DOHH2 (cell line): ENCODE measurements at regions not wholly inside any gene's neighbourhood (a gene's known extent, or its start where the extent isn't known, plus 50 kb on each side); places are given as distances from the start of the nearest gene placed in this dataset.

Experiments used
- H3F3A ChIP-seq: fragments of 200-600 bp; sonication (generic), shearing (Covaris generic); 2 replicates; pipeline ENCODE4 v1.6.0; 2016; ENCODE audit warnings: antibody characterized with exemption, mild to moderate bottlenecking; ENCODE audit not compliant: control insufficient read depth, insufficient read depth
- H3K27ac ChIP-seq: fragments of 200-600 bp; sonication (generic); 2 replicates; pipeline ENCODE4 v1.5.1; 2014; ENCODE audit warnings: low read depth, mild to moderate bottlenecking, low read length, moderate library complexity
- H3K27me3 ChIP-seq: fragments of 200-600 bp; sonication (generic); 2 replicates; pipeline ENCODE4 v1.6.1; 2014; ENCODE audit warnings: mild to moderate bottlenecking, low read length, mixed read lengths; ENCODE audit not compliant: control insufficient read depth
- H3K36me3 ChIP-seq: fragments of 200-600 bp; sonication (generic); 2 replicates; pipeline ENCODE4 v1.6.1; 2014; ENCODE audit warnings: mild to moderate bottlenecking, low read length, moderate library complexity, mixed read lengths; ENCODE audit not compliant: control insufficient read depth
- H3K4me1 ChIP-seq: fragments of 200-600 bp; sonication (generic); 2 replicates; pipeline ENCODE4 v1.6.1; 2014; ENCODE audit warnings: mild to moderate bottlenecking, low read length, mixed read lengths; ENCODE audit not compliant: control insufficient read depth
- H3K4me2 ChIP-seq: fragments of 200-600 bp; sonication (generic); 2 replicates; pipeline ENCODE4 v1.6.0; 2014; ENCODE audit warnings: mild to moderate bottlenecking, low read length, moderate library complexity
- H3K4me3 ChIP-seq: fragments of 200-600 bp; sonication (generic); 2 replicates; pipeline ENCODE4 v1.5.1; 2014; ENCODE audit warnings: mild to moderate bottlenecking, low read length, mixed read lengths
- H3K79me2 ChIP-seq: fragments of 200-600 bp; sonication (generic); 2 replicates; pipeline ENCODE4 v1.6.1; 2014; ENCODE audit warnings: mild to moderate bottlenecking, low read length, mixed read lengths; ENCODE audit not compliant: control insufficient read depth
- H3K9me2 ChIP-seq: fragments of 200-600 bp; sonication (generic); replicated peaks from 2 replicates; pipeline ENCODE4 v1.6.1; 2014; ENCODE audit warnings: mild to moderate bottlenecking, low read length, mixed read lengths; ENCODE audit not compliant: control insufficient read depth
- H3K9me3 ChIP-seq: fragments of 200-600 bp; sonication (generic); 2 replicates; pipeline ENCODE4 v1.6.1; 2014; ENCODE audit warnings: antibody characterized with exemption, low read length, mixed read lengths; ENCODE audit not compliant: control insufficient read depth, insufficient read depth
- H4K20me1 ChIP-seq: fragments of 200-600 bp; sonication (generic); 2 replicates; pipeline ENCODE4 v1.6.0; 2014; ENCODE audit warnings: low read depth, mild to moderate bottlenecking, antibody characterized with exemption, low read length, moderate library complexity; ENCODE audit not compliant: control insufficient read depth, insufficient read depth
- CTCF ChIP-seq: fragments of 200-600 bp; sonication (generic); IDR thresholded peaks from one replicate; pipeline ENCODE4 v1.5.1; 2014; ENCODE audit warnings: antibody characterized with exemption, mild to moderate bottlenecking, low read depth, low read length; ENCODE audit not compliant: poor library complexity, severe bottlenecking
- EZH2phosphoT487 ChIP-seq: fragments of 200-600 bp; sonication (generic); IDR thresholded peaks from 2 replicates; pipeline ENCODE4 v1.6.1; 2017; ENCODE audit warnings: borderline replicate concordance, mild to moderate bottlenecking, antibody characterized with exemption, low read length, moderate library complexity, mixed read lengths

GRCh38 chr2:125642032-125642431 is 1013.9 kb upstream of the GYPC start:
- Histone ChIP-seq H3K4me1 (no peaks in the 10 kb centered on the region), H4K20me1 (no peaks in the 10 kb centered on the region), H3K4me3 (no peak overlapping the region), H3K9me2 (no peaks in the 10 kb centered on the region), H3K9me3 (no peaks in the 10 kb centered on the region), H3K36me3 (no peaks in the 10 kb centered on the region), H3K79me2 (no peaks in the 10 kb centered on the region), H3K27me3 (no peaks in the 10 kb centered on the region), H3K4me2 (no peak overlapping the region), H3F3A (no peaks in the 10 kb centered on the region), H3K27ac (no peak overlapping the region)
- no peak for TF ChIP-seq CTCF
- TF ChIP-seq EZH2phosphoT487, result no peak

GRCh38 chr2:125643128-125643527 is 1012.8 kb upstream of the GYPC start:
- no peak overlapping the region for H3K4me3 ChIP-seq
- no peaks in the 10 kb centered on the region for H3K4me1 ChIP-seq
- H4K20me1 ChIP-seq, result no peaks in the 10 kb centered on the region
- no peaks in the 10 kb centered on the region for H3K36me3 ChIP-seq
- H3F3A ChIP-seq, result no peaks in the 10 kb centered on the region
- no peak overlapping the region for H3K27ac ChIP-seq
- H3K9me3 ChIP-seq, result no peaks in the 10 kb centered on the region
- no peak overlapping the region for H3K4me2 ChIP-seq
- no peaks in the 10 kb centered on the region for H3K79me2 ChIP-seq
- TF ChIP-seq EZH2phosphoT487 (no peak), CTCF (no peak)
- H3K27me3 ChIP-seq, result no peaks in the 10 kb centered on the region
- no peaks in the 10 kb centered on the region for H3K9me2 ChIP-seq

GRCh38 chr2:125643585-125643984 is 1012.4 kb upstream of the GYPC start:
- Histone ChIP-seq H3K27me3 (no peaks in the 10 kb centered on the region), H3K9me3 (no peaks in the 10 kb centered on the region), H3K4me2 (no peak overlapping the region), H3K4me1 (no peaks in the 10 kb centered on the region), H3K9me2 (no peaks in the 10 kb centered on the region), H3K4me3 (no peak overlapping the region), H3F3A (no peaks in the 10 kb centered on the region), H3K79me2 (no peaks in the 10 kb centered on the region), H3K36me3 (no peaks in the 10 kb centered on the region), H3K27ac (no peak overlapping the region), H4K20me1 (no peaks in the 10 kb centered on the region)
- no peak for TF ChIP-seq CTCF
- no peak for TF ChIP-seq EZH2phosphoT487

GRCh38 chr2:125644257-125644656 is 1011.7 kb upstream of the GYPC start:
- no peaks in the 10 kb centered on the region for H3F3A ChIP-seq
- no peaks in the 10 kb centered on the region for H3K9me3 ChIP-seq
- H3K36me3 ChIP-seq, result no peaks in the 10 kb centered on the region
- no peak overlapping the region for H3K4me2 ChIP-seq
- H3K4me1 ChIP-seq, result no peaks in the 10 kb centered on the region
- no peaks in the 10 kb centered on the region for H3K27me3 ChIP-seq
- no peak overlapping the region for H3K27ac ChIP-seq
- H3K9me2 ChIP-seq, result no peaks in the 10 kb centered on the region
- TF ChIP-seq EZH2phosphoT487 (no peak), CTCF (no peak)
- H3K4me3 ChIP-seq, result no peak overlapping the region
- no peaks in the 10 kb centered on the region for H4K20me1 ChIP-seq
- H3K79me2 ChIP-seq, result no peaks in the 10 kb centered on the region
